HG03060 (cell line): ENCODE measurements at regions not wholly inside any gene's neighbourhood (a gene's known extent, or its start where the extent isn't known, plus 50 kb on each side); places are given as distances from the start of the nearest gene placed in this dataset.
"Not testable (repeated sequence)": the region's sequence is repeated elsewhere in the genome, so short reads cannot be mapped to it uniquely, and the experiment has no call there.

Source experiments
- ATAC-seq: cut with Tn5 transposase; IDR thresholded peaks from one replicate; pipeline ENCODE4 v1.9.1; 2021; ENCODE audit warnings: low read depth, moderate number of reproducible peaks; ENCODE audit not compliant: unreplicated experiment

- ATAC-seq: no peak
These were observed 325.5 kb downstream of the TMEM121 start for GRCh38 chr14:105851716-105852377.

DNA sequence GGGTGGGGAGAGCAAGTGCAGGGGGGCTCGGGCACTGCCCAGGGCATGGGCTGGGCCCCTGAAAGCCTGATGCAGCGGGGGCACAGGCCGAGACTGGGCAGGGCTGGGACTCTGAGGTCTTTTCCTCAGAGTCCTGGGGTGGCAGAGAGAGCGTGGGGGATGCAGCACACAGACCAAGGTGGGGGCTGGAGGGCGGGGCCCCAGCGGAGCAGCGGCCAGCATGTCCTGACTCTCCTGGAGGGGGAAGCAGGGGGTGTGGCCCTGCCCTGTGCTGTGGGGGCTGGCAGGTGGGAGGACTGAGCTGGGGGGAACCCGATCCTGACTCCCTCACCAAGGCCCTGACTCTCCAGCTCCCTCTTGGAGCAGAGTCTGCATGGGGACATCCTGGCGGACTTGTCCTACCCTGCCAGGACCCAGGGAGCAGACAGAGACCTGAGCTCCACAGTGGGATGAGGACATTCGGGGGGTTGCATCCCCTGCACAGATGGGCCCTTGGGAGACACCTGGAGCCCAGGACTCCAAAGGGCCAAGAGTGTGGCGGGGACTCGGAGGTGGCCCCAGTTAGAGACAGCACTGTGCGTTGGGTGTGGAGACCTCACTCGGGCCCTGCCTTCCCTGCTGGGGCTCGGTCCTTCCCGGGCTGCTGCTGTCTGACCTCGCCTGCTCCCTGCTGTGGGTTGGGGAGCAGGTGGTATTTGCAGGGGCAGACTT is 326.1 kb downstream of the TMEM121 start:
- no peak for ATAC-seq

DNA sequence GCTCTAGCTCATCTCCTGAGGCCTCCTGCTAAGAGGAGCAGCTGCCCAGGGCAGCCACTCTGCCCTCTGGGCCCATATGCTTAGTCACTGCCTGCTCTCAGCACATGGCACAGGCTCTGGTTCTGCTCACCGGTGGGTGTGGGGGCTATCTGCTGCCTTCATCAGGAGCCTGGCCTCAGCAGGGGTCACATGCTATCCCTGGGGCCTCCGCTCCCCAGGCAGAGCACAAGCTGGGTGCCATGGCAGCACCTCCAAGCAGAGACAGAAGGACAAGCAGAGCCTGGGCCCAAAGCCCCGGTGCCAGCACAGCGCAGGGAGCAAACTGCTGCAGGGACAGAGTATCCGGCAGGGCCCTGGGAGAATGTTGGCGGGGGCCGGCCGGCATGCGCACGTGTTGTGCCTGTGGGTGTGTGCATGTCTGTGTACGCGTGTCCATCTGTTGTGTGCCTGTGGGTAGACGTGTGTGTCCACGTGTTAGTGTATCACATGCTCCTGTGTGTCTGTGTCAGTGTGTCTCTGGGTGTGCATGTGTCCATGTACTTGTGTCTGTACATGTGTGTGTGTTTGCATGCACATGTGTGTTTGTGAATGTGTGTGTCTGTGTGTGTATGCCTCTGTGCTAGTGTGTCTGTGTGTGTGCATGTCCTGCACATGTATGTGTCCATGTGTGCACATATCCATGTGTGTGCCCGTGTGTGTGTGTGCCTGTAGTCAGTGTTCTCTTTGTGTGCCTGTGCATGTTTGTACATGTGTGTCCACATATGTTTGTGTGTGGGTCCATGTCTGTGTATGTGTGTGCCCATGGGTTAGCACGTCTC is 326.9 kb downstream of the TMEM121 start:
- ATAC-seq: no peak

GRCh38 chr14:105853907-105854599 is 327.7 kb downstream of the TMEM121 start:
- ATAC-seq: no peak

DNA sequence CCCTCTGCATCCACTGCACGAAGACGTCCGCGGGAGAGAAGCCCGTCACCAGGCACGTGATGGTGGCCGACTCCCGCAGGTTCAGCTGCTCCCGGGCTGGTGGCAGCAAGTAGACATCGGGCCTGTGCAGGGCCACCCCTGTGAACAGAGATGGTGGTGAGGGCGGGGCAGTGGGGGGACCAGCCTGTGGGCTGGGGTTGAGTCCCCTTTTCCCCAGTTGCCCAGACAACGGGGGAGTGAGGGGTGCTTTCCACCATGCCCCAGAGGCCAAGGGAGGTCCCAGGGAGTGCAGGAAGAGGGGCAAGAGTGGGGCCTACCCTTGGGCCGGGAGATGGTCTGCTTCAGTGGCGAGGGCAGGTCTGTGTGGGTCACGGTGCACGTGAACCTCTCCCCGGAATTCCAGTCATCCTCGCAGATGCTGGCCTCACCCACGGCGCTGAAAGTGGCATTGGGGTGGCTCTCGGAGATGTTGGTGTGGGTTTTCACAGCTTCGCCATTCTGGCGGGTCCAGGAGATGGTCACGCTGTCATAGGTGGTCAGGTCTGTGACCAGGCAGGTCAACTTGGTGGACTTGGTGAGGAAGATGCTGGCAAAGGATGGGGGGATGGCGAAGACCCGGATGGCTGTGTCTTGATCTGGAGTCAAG is 328.3 kb downstream of the TMEM121 start:
- ATAC-seq: no peak

DNA sequence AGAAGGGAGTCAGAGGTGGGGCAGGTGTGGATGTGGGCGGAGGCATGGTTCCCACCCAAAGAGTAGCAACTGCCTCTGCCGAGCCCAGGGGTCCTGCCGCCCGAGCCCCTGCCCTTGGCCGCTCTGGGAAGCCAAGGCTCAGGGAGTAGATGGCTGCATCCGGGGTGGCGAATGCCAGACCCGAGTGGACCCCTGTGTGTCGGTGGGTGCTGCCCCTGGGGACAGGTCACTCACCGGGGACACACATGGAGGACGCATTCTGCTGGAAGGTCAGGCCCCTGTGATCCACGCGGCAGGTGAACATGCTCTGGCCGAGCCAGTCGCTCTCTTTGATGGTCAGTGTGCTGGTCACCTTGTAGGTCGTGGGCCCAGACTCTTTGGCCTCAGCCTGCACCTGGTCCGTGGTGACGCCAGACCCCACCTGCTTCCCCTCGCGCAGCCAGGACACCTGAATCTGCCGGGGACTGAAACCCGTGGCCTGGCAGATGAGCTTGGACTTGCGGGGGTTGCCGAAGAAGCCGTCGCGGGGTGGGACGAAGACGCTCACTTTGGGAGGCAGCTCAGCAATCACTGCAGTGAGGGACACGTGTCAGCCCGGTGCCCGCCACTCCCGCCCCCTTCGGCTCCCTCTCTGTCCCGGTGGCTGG is 329.0 kb downstream of the TMEM121 start:
- no peak for ATAC-seq

- no peak for ATAC-seq
These were observed 329.7 kb downstream of the TMEM121 start for GRCh38 chr14:105855893-105856675.

DNA sequence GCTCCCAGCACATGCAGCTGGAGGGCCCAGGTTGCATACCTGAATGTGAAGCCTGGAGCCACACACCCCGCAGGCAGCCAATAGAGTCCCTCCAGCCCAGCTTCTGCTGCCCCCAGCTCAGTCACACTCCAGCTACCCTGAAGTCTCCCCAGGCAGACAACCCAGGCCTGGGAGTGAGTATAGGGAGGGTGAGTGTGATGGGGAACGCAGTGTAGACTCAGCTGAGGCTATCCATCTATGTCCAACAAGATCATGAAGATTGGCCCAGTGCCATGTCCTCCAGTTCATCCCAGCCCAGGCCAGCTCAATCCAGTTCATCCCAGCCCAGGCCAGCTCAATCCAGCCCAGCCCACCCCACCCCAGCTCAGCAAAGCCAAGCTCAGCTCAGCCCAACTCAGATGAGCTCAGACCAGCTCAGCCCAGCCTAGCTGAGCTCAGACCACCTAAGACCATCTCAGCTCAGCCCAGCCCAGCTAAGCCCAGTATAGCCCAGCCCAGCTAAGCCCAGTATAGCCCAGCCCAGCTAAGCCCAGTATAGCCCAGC is 330.4 kb downstream of the TMEM121 start:
- ATAC-seq: no peak

DNA sequence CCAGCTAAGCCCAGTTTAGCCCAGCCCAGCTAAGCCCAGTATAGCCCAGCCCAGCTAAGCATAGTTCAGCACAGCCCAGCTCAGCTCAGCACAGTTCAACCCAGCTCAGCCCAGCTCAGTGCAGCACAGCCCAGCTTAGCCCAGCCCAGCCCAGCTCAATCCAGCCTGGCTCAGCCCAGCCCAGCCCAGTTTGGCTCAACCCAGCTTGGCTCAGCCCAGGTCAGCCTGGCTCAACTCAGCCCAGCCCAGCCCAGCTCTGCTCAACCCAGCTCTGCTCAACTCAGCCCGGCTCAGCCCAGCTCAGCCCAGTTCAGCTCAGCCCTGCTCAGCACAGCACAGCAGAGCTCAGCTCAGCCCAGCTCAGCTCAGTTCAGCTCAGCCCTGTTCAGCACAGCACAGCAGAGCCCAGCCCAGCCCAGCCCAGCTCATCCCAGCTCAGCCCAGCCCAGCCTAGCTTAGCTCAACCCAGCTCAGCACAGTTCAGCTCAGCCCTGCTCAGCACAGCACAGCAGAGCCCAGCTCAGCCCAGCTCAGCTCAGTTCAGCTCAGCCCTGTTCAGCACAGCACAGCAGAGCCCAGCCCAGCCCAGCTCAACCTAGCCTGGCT is 330.9 kb downstream of the TMEM121 start:
- ATAC-seq: no peak

DNA sequence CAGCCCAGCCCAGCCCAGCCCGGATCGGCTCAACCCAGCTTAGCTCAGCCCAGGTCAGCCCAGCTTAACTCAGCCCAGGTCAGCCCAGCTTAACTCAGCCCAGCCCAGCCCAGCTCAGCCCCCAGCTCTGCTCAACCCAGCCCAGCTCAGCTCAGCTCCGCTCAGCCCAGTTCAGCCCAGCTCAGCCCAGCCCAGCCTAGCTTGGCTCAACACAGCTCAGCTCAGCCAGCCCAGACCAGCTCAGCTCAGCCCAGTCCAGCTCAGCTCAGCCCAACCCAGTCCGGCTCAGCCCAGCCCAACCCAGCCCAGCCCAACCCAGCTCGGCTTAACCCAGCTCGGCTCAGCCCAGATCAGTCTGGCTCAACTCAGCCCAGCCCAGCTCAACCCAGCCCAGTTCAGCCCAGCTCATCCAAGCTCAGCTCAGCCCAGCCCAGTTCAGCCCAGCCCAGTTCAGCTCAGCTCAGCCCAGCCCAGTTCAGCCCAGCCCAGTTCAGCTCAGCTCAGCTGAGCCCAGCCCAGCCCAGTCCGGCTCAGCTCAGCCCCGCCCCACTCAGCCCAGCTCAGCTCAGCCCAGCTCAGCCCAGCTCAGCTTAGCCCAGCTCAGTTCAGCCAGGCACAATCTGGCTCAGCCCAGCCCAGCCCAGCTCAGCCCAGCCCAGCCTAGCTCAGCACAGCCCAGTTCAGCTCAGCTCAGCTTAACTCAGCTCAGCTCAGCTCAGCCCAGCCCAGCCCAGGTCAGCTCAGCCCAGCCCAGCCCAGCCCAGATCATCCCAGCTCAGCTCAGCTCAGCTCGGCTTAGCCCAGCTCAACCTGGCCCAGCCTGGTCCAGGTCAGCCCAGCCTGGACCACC is 331.7 kb downstream of the TMEM121 start:
- no peak for ATAC-seq

- ATAC-seq: no peak
These were observed 332.3 kb downstream of the TMEM121 start for GRCh38 chr14:105858676-105859025.

DNA sequence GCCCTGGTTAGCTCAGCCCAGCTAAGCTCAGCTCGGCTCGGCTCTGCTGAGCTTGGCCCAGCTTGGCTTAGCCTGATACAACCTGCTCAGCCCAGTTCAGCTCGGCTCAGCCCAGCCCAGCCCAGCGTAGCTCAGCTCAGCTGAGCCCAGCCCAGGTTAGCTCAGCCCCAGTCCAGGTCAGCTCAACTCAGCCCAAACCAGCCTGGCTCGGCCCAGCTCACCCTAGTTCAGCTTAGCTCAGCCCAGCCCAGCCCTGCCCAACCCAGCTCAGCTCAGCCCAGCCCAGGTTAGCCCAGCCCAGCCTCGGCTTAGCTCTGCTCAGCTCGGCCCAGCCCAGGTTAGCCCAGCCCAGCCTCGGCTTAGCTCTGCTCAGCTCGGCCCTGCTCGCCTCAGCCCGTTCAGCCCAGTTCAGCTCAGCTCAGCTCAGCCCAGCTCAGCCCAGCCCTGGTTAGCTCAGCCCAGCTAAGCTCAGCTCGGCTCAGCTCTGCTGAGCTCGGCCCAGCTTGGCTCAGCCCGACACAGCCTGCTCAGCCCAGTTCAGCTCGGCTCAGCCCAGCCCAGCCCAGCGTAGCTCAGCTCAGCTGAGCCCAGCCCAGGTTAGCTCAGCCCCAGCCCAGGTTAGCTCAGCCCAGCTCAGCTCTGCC is 332.8 kb downstream of the TMEM121 start:
- ATAC-seq: not testable (repeated sequence)

DNA sequence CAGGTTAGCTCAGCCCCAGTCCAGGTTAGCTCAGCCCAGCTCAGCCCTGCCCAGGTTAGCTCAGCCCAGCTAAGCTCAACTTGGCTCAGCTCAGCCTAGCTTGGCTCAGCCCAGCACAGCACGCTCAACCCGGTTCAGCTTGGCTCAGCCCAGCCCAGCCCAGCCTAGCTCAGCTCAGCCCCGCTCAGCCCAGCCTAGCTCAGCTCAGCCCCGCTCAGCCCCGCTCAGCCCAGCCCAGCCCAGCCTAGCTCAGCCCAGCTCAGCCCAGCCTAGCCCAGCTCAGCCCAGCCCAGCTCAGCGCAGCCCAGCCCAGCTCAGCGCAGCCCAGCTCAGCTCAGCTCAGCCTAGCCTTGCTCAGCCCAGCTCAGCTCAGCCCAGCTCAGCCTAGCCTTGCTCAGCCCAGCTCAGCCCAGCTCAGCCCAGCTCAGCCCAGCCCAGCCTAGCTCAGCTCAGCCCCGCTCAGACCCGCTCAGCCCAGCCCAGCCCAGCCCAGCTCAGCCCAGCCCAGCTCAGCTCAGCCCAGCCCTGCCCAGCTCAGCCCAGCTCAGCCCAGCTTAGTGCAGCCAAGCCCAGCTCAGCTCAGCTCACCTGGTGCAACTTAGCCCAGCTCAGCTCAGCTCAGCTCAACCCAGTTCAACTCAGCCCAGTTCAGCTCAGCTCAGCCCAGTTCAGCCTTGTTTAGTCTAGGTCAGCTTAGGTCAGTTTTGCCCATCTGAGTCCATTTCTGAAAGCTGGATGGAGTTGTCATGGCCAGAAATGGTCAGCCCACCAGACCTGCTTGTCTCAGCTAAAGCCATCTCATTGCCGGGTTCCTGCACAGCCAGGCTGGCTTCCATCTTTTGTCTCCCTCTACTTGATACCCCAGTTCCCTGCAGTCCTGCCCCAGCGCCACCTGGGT is 333.6 kb downstream of the TMEM121 start:
- ATAC-seq: no peak

GRCh38 chr14:105860615-105861580 is 334.5 kb downstream of the TMEM121 start:
- no peak for ATAC-seq

DNA sequence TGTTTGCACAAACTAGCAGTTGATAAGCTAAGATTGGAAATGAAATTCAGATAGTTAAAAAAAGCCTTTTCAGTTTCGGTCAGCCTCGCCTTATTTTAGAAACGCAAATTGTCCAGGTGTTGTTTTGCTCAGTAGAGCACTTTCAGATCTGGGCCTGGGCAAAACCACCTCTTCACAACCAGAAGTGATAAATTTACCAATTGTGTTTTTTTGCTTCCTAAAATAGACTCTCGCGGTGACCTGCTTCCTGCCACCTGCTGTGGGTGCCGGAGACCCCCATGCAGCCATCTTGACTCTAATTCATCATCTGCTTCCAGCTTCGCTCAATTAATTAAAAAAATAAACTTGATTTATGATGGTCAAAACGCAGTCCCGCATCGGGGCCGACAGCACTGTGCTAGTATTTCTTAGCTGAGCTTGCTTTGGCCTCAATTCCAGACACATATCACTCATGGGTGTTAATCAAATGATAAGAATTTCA is 335.6 kb downstream of the TMEM121 start:
- peak; percentile 77 for ATAC-seq
